SK-N-SH treated with all-trans-retinoic acid at 6 μM for 48 hours (cell line): ENCODE measurements at regions not wholly inside any gene's neighbourhood (a gene's known extent, or its start where the extent isn't known, plus 50 kb on each side); places are given as distances from the start of the nearest gene placed in this dataset.

ENCODE experiments used
- ATAC-seq: fragments of 200-7000 bp; cut with Tn5 transposase; 3 replicates; pipeline ENCODE4 v1.9.1; 2020; ENCODE audit warnings: mild to moderate bottlenecking, moderate library complexity
- BACH2 ChIP-seq: fragments of 250-450 bp; sonication (Bioruptor Pico); IDR thresholded peaks from 2 replicates; pipeline ENCODE4 v1.9.0; 2021; ENCODE audit warnings: mild to moderate bottlenecking, borderline replicate concordance
- ESRRG ChIP-seq: fragments of 250-450 bp; sonication (Bioruptor Pico); IDR thresholded peaks from 2 replicates; pipeline ENCODE4 v1.6.1; 2021; ENCODE audit warnings: mild to moderate bottlenecking
- ISL1 ChIP-seq: fragments of 250-450 bp; sonication (Bioruptor Pico); IDR thresholded peaks from 2 replicates; pipeline ENCODE4 v2.1.2; 2022; ENCODE audit warnings: mild to moderate bottlenecking, moderate library complexity
- PPARA ChIP-seq: fragments of 250-450 bp; sonication (Bioruptor Pico); IDR thresholded peaks from 2 replicates; pipeline ENCODE4 v1.5.0; 2020; ENCODE audit warnings: mild to moderate bottlenecking, borderline replicate concordance
- SNAI2 ChIP-seq: fragments of 250-450 bp; sonication (Bioruptor Pico); IDR thresholded peaks from 2 replicates; pipeline ENCODE4 v1.5.0; 2020; ENCODE audit warnings: mild to moderate bottlenecking, moderate library complexity
- ZC3H10 ChIP-seq: fragments of 250-450 bp; sonication (Bioruptor Pico); IDR thresholded peaks from 2 replicates; pipeline ENCODE4 v1.5.1; 2021; ENCODE audit warnings: mild to moderate bottlenecking, moderate library complexity
- ZFP3 ChIP-seq: fragments of 250-450 bp; sonication (Bioruptor Pico); IDR thresholded peaks from 2 replicates; pipeline ENCODE4 v1.5.0; 2020; ENCODE audit warnings: mild to moderate bottlenecking, moderate library complexity
- ZFP30 ChIP-seq: fragments of 450-650 bp; formaldehyde crosslinking; IDR thresholded peaks from 2 replicates; pipeline ENCODE4 v1.5.0; 2022; ENCODE audit warnings: mild to moderate bottlenecking, moderate library complexity
- ZNF565 ChIP-seq: fragments of 450-650 bp; formaldehyde crosslinking; conservative IDR thresholded peaks from 2 replicates; pipeline ENCODE4 v1.5.0; 2020; ENCODE audit warnings: low read depth, mild to moderate bottlenecking, moderate library complexity
- ZNF70 ChIP-seq: fragments of 450-650 bp; formaldehyde crosslinking; IDR thresholded peaks from 2 replicates; pipeline ENCODE4 v1.5.0; 2020; ENCODE audit warnings: mild to moderate bottlenecking, moderate library complexity
- TF ChIP-seq, protein P1 (sequence below): fragments of 250-450 bp; sonication (Bioruptor Pico); IDR thresholded peaks from 2 replicates; pipeline ENCODE4 v1.5.0; 2020; ENCODE audit warnings: mild to moderate bottlenecking, moderate library complexity
- TF ChIP-seq, protein P2 (sequence below): fragments of 250-450 bp; sonication (Bioruptor Pico); IDR thresholded peaks from 2 replicates; pipeline ENCODE4 v1.5.1; 2020; ENCODE audit warnings: low read depth, mild to moderate bottlenecking, moderate library complexity
- TF ChIP-seq, protein P3 (sequence below): fragments of 250-450 bp; sonication (Bioruptor Pico); IDR thresholded peaks from 2 replicates; pipeline ENCODE4 v1.8.0; 2021; ENCODE audit warnings: low read depth, mild to moderate bottlenecking, moderate library complexity, borderline replicate concordance

DNA sequence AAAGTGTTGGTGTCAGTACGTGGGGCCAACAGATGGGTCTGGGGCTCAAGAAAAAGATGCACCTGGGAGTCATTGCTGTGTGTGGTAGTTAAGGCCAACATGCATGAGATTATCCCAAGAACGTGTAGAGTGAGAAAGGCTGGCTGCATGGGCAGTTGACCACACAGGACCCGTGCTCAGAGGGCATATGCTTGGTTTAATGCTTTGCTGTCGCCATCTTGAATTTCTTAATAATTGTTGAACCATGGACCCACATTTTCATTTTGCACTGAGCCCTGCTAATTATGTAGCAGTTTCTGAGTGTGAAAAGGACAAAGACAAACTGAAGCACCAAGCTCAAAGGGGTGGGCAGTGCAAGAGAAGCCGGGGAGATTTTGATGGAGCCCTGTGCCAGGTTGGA, 148.1 kb downstream of the CYP26B1 start:
- TF ChIP-seq ZNF70 (CRISPR knock-in tag) (no peak), ZNF565 (CRISPR knock-in tag) (no peak), ZFP3 (CRISPR knock-in tag) (no peak), BACH2 (CRISPR knock-in tag) (no peak), ISL1 (CRISPR knock-in tag) (no peak)
- TF ChIP-seq, protein P1, sequence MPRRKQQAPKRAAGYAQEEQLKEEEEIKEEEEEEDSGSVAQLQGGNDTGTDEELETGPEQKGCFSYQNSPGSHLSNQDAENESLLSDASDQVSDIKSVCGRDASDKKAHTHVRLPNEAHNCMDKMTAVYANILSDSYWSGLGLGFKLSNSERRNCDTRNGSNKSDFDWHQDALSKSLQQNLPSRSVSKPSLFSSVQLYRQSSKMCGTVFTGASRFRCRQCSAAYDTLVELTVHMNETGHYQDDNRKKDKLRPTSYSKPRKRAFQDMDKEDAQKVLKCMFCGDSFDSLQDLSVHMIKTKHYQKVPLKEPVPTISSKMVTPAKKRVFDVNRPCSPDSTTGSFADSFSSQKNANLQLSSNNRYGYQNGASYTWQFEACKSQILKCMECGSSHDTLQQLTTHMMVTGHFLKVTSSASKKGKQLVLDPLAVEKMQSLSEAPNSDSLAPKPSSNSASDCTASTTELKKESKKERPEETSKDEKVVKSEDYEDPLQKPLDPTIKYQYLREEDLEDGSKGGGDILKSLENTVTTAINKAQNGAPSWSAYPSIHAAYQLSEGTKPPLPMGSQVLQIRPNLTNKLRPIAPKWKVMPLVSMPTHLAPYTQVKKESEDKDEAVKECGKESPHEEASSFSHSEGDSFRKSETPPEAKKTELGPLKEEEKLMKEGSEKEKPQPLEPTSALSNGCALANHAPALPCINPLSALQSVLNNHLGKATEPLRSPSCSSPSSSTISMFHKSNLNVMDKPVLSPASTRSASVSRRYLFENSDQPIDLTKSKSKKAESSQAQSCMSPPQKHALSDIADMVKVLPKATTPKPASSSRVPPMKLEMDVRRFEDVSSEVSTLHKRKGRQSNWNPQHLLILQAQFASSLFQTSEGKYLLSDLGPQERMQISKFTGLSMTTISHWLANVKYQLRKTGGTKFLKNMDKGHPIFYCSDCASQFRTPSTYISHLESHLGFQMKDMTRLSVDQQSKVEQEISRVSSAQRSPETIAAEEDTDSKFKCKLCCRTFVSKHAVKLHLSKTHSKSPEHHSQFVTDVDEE, result no peak
- TF ChIP-seq, protein P2, sequence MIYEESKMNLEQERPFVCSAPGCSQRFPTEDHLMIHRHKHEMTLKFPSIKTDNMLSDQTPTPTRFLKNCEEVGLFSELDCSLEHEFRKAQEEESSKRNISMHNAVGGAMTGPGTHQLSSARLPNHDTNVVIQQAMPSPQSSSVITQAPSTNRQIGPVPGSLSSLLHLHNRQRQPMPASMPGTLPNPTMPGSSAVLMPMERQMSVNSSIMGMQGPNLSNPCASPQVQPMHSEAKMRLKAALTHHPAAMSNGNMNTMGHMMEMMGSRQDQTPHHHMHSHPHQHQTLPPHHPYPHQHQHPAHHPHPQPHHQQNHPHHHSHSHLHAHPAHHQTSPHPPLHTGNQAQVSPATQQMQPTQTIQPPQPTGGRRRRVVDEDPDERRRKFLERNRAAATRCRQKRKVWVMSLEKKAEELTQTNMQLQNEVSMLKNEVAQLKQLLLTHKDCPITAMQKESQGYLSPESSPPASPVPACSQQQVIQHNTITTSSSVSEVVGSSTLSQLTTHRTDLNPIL (CRISPR knock-in tag), result no peak
- TF ChIP-seq, all 23 proteins: peak for 0
- ATAC-seq, result no peak

DNA sequence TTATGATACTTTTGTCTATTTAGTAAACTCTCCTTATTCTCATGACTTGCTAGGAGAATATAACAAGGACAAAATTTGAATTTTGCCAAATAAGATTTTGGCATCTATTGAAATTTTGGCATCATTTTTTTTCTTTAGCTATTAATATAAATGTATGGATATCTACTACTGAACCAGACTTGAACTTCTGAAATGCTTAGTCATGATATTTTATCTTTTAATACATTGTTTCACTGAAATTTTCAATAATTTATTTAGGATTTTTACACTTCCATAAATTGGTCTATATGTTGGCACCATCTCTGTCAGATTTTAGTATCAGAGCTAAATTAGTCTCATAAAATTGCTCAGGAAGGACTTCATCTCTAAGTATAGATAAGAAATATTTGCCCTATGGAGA, 149.8 kb downstream of the CYP26B1 start:
- ATAC-seq, result no peak
- TF ChIP-seq ZNF70 (CRISPR knock-in tag) (no peak), ZFP3 (CRISPR knock-in tag) (no peak)

DNA sequence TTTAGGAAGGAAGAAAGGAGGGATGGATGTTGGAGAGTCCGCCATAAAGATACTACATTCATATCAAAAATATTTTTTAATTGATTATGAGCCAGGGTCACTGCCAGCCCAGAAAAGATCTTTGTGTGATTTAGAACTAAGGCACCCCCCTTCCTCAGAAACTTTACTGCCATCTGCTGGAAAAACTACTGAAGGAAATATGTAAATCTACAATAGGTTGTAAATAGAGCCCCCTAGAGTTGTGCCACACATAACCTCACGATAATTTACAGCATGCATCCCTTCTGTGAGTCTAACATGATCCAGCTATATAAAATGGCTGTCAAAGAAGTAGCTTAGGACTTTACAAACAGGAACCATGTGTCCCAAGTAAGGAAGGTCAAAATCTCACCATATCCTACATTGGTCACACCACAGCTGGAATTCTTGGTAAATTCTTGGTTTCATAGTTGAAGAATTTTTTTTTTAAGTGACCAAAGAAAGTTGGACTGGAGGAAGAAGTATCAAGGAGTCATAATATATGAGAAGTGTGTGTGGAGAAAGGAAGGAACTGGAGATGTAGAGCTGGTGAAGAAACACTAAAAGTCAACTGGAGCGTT, 152.5 kb downstream of the CYP26B1 start:
- no peak for TF ChIP-seq ZNF565 (CRISPR knock-in tag)
- TF ChIP-seq ESRRG (CRISPR knock-in tag), result no peak
- TF ChIP-seq, protein P2 (CRISPR knock-in tag), result no peak
- peak; percentile 38; the same call in 2 of the 3 replicates for ATAC-seq

DNA sequence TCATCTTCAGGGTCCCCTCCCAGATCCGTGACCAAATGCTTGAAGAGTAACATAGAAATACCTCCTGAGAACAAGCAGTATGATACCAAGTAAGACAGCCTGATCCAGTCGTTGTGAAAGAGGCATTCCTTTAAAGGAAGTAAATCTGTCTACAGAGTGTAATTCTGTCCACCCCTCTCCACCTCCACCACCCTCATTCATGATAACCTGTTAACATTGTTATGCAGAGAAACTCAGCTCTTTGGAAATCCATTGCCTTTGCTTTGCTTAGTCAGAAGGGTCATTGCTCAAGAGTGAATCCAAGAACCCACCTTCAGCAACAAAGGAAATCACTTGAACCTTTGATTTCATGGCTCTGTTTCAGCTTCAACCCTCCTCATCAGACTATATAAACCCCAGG, 155.6 kb downstream of the CYP26B1 start:
- no peak for TF ChIP-seq BACH2 (CRISPR knock-in tag)
- no peak for TF ChIP-seq ZC3H10 (CRISPR knock-in tag)
- TF ChIP-seq, protein P1, result no peak
- TF ChIP-seq SNAI2, result no peak
- TF ChIP-seq, protein P3, sequence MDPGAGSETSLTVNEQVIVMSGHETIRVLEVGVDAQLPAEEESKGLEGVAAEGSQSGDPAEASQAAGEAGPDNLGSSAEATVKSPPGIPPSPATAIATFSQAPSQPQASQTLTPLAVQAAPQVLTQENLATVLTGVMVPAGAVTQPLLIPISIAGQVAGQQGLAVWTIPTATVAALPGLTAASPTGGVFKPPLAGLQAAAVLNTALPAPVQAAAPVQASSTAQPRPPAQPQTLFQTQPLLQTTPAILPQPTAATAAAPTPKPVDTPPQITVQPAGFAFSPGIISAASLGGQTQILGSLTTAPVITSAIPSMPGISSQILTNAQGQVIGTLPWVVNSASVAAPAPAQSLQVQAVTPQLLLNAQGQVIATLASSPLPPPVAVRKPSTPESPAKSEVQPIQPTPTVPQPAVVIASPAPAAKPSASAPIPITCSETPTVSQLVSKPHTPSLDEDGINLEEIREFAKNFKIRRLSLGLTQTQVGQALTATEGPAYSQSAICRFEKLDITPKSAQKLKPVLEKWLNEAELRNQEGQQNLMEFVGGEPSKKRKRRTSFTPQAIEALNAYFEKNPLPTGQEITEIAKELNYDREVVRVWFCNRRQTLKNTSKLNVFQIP (CRISPR knock-in tag), result no peak
- TF ChIP-seq, protein P2 (CRISPR knock-in tag), result no peak
- no peak for TF ChIP-seq ISL1 (CRISPR knock-in tag)
- TF ChIP-seq ZNF70 (CRISPR knock-in tag), result no peak
- no peak for TF ChIP-seq ZFP30 (CRISPR knock-in tag)
- TF ChIP-seq PPARA (CRISPR knock-in tag), result no peak
- no peak for ATAC-seq
